Cardiac fibroblast (primary cell): ENCODE measurements at regions not wholly inside any gene's neighbourhood (a gene's known extent, or its start where the extent isn't known, plus 50 kb on each side); places are given as distances from the start of the nearest gene placed in this dataset.

Experiments used
- DNase-seq, 2 donors: peaks; one replicate each; pipeline versions ENCODE4 v3.0.0 to v3.0.0-alpha.2; 2010; ENCODE audit warnings: low read depth in 2 of 2
- H3K4me3 ChIP-seq, 2 donors: replicated peaks in 1 of 2; 1 replicate in 1 of 2; 2 replicates in 1 of 2; pipeline ENCODE4 v1.5.1; 2011; ENCODE audit warnings: low read depth in 2 of 2, low read length in 2 of 2, mild to moderate bottlenecking in 2 of 2, moderate library complexity in 1 of 2
- CTCF ChIP-seq: IDR thresholded peaks from one replicate; pipeline ENCODE4 v1.5.1; 2011; ENCODE audit warnings: low read depth, mild to moderate bottlenecking, low read length, inconsistent platforms

- DNase-seq: peak; percentile 1 to 6
- TF ChIP-seq CTCF: peak; percentile 1
- H3K4me3 ChIP-seq: no peak overlapping the region
Measured at GRCh38 chr1:194102607-194103006, 916.2 kb upstream of the B3GALT2 start.

GRCh38 chr1:194084755-194085154 lies 898.3 kb upstream of the B3GALT2 start:
- TF ChIP-seq CTCF: no peak
- no peak overlapping the region for H3K4me3 ChIP-seq
- no peak for DNase-seq

- H3K4me3 ChIP-seq: no peak overlapping the region
- DNase-seq: peak in 1 of 2 donors; percentile 8
- no peak for TF ChIP-seq CTCF
Measured at GRCh38 chr1:194081444-194081843, 895.0 kb upstream of the B3GALT2 start.

- H3K4me3 ChIP-seq: no peak overlapping the region
- no peak for DNase-seq
- TF ChIP-seq CTCF: no peak
Measured at GRCh38 chr1:194080826-194081225, 894.4 kb upstream of the B3GALT2 start.

GRCh38 chr1:194078765-194079164 lies 892.4 kb upstream of the B3GALT2 start:
- no peak for DNase-seq
- no peak overlapping the region for H3K4me3 ChIP-seq
- TF ChIP-seq CTCF: no peak

- peak; percentile 23 to 47 for DNase-seq
- no peak overlapping the region for H3K4me3 ChIP-seq
- no peak for TF ChIP-seq CTCF
Measured at GRCh38 chr1:194076646-194077045, 890.2 kb upstream of the B3GALT2 start.

GRCh38 chr1:194073833-194074232 lies 887.4 kb upstream of the B3GALT2 start:
- no peak for TF ChIP-seq CTCF
- no peak overlapping the region for H3K4me3 ChIP-seq
- DNase-seq: no peak
